Heart right ventricle (tissue), 16 donors: ENCODE measurements at regions not wholly inside any gene's neighbourhood (a gene's known extent, or its start where the extent isn't known, plus 50 kb on each side); places are given as distances from the start of the nearest gene placed in this dataset.

ENCODE experiments used
- ATAC-seq, 8 donors: fragments of 200-7000 bp; cut with Tn5 transposase; one replicate each; pipeline ENCODE4 v1.9.1; 2020; ENCODE audit warnings: mild to moderate bottlenecking in 8 of 8, moderate library complexity in 8 of 8, moderate number of reproducible peaks in 1 of 8
- DNase-seq, 2 donors: peaks; one replicate each; pipeline ENCODE4 v3.0.0-alpha.2; 2020
- H3K27ac ChIP-seq, 10 donors: fragments of 200-600 bp; sonication (generic) in 2 of 10; one replicate each; pipeline versions ENCODE4 v1.5.0 to v1.8.0; 2020 to 2022; ENCODE audit warnings: mild to moderate bottlenecking in 3 of 10
- H3K27me3 ChIP-seq, 7 donors: fragments of 200-600 bp; one replicate each; pipeline ENCODE4 v1.8.0; 2021 to 2022; ENCODE audit warnings: mild to moderate bottlenecking in 2 of 7
- H3K36me3 ChIP-seq, 9 donors: fragments of 200-600 bp; sonication (generic) in 1 of 9; one replicate each; pipeline versions ENCODE4 v1.5.0 to v1.8.0; 2020 to 2022; ENCODE audit warnings: mild to moderate bottlenecking in 2 of 9
- H3K4me1 ChIP-seq, 9 donors: fragments of 200-600 bp; sonication (generic) in 1 of 9; one replicate each; pipeline versions ENCODE4 v1.5.0 to v1.8.0; 2020 to 2022; ENCODE audit warnings: mild to moderate bottlenecking in 4 of 9
- H3K4me3 ChIP-seq, 10 donors: fragments of 200-600 bp; sonication (generic) in 2 of 10; one replicate each; pipeline versions ENCODE4 v1.5.0 to v1.8.0; 2020 to 2022; ENCODE audit warnings: mild to moderate bottlenecking in 7 of 10, moderate library complexity in 2 of 10
- H3K9me3 ChIP-seq, 11 donors: fragments of 200-600 bp in 10 of 11; sonication (generic) in 2 of 11; one replicate each; pipeline versions ENCODE4 v1.5.0 to v1.8.0; 2013 to 2022; ENCODE audit warnings: mild to moderate bottlenecking in 2 of 11, control low read depth in 1 of 11, moderate library complexity in 1 of 11
- CTCF ChIP-seq, 9 donors: fragments of 200-600 bp; sonication (generic) in 2 of 9; IDR thresholded peaks; one replicate each; pipeline versions ENCODE4 v1.5.0 to v1.8.0; 2021 to 2022; ENCODE audit warnings: antibody characterized with exemption in 9 of 9, mild to moderate bottlenecking in 5 of 9, moderate library complexity in 1 of 9
- WGBS, 2 donors: extraction: QIAGEN DNeasy Blood & Tissue Kit; methylation state at CpG; one replicate each; pipeline ENCODE4 v1.1.7; 2013; ENCODE audit warnings: inconsistent platforms in 1 of 2; 5-methylcytosine and 5-hydroxymethylcytosine counted together
- intact Hi-C, 10 donors: fragments of 100-400 bp; cut with DNase I; formaldehyde crosslinking; loops; one replicate each; pipeline versions ENCODE4 v1.11.1 to v1.14.2; 2022
- donor health status: Arrhythmogenic right ventricular cardiomyopathy.
- donor health status: ischemic (EF 13 %, LVEDD 7.1; RV severe dilation, severe dysfunction).
- donor health status: healthy with polysubstance abuse.
- donor health status: DM: no; HTN: yes; CAD: no.
- donor health status: DM: no; HTN: no; CAD: no.
- donor health status: ischemic (EF 25% LVEDD 6.9; RV normal size, moderate dysfunction).
- donor health status: ischemic (EF 25% LVEDD 5.7; RV mildly dilated, moderate dysfunction).
- donor health status: healthy.
- donor health status: DM: yes; HTN: yes; CAD: no.
- donor health status: Ischemic cardiomyopathy.
- donor health status: ischemic (EF 35%, LVEDD 5.7; RV mildly dilated, moderate dysfunction).
- donor health status: nonischemic (EF 11% LVEDD 7.7; RV severe dilation, severe dysfunction).
- donor health status: DM: yes; HTN: yes; CAD: no.
- donor health status: PGD.
- donor health status: ischemic (EF 29% LVEDD 5.4; RV normal size, mild dysfunction).
- donor health status: nonischemic (EF 23%, LVEDD 6.1; RV moderate dilation, normal function).

DNA sequence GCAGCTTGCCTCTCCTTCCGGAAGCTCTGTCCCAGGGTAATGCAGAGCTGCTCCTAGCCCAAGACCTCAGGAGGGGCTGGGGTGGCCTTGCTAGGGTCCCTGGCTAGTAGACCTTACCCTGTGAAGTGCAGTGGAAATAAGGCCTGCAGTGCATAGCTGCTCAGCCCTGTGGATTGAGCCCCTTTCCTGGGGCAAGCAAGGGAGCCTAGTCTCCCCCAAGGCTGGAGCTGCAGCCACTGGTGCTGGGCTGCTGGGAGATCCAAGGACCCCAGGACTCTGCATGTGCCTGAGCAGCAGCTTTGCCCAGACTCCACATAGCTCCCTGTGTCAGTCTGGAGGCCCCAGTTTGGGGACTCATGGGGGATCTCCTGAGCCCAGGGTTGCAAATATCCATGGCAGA lies 57.9 kb downstream of the FANCF start:
- peak in 1 of 8 donors; percentile 7 for ATAC-seq
- no peak for DNase-seq
- intact Hi-C loops = no loop called here
- 94 to 97% methylated on average over 1 of the region's 1 CpG for WGBS, 2 donors
- H3K27ac ChIP-seq = no peak overlapping the region
- no peaks in the 10 kb centered on the region for H3K4me1 ChIP-seq
- H3K9me3 ChIP-seq = peaks cover 0 to 12% (median 0%) of the 10 kb centered on the region in 11 donors
- TF ChIP-seq CTCF (IDR thresholded peaks at IDR 0.05) = no peak
- H3K36me3 ChIP-seq = no peaks in the 10 kb centered on the region
- peaks cover 0 to 4% (median 0%) of the 10 kb centered on the region in 7 donors for H3K27me3 ChIP-seq
- H3K4me3 ChIP-seq = no peak overlapping the region

- Histone ChIP-seq H3K9me3 (peaks cover 0 to 12% (median 0%) of the 10 kb centered on the region in 11 donors), H3K4me1 (no peaks in the 10 kb centered on the region), H3K27ac (no peak overlapping the region), H3K36me3 (no peaks in the 10 kb centered on the region), H3K4me3 (no peak overlapping the region), H3K27me3 (peaks cover 0 to 4% (median 0%) of the 10 kb centered on the region in 7 donors)
- no peak for ATAC-seq
- DNase-seq = no peak
- TF ChIP-seq CTCF (IDR thresholded peaks at IDR 0.05) = no peak
- intact Hi-C loops = no loop called here
- 48 to 71% methylated on average over 2 of the region's 2 CpGs for WGBS, 2 donors
These were observed 59.3 kb downstream of the FANCF start for GRCh38 chr11:22566293-22566692.

DNA sequence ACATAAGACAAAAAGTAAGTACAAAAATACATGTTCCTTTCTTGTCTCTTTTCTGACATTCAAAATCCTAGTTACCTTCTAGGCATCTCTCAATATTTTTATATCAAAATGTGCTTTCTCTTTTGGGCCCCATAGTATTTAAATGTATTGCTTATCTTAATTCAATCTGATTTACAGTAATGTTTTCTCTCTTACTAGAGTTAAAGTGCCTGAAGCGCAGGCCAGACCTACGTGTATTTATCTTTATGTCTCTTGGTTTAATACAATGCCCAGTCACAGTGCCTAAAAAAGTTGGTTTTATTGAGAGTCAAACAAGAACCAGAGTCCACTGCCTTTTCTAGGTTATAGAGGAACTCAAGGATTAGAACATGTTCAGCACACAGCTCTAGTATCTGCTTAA lies 64.3 kb downstream of the FANCF start:
- WGBS, 2 donors = 84 to 85% methylated on average over 2 of the region's 2 CpGs
- Histone ChIP-seq H3K4me3 (no peak overlapping the region), H3K9me3 (peaks cover 0 to 12% (median 0%) of the 10 kb centered on the region in 11 donors), H3K27ac (no peak overlapping the region), H3K27me3 (no peaks in the 10 kb centered on the region), H3K36me3 (no peaks in the 10 kb centered on the region), H3K4me1 (no peaks in the 10 kb centered on the region)
- intact Hi-C loops = no loop called here
- ATAC-seq (no peak), DNase-seq (no peak)
- TF ChIP-seq CTCF (IDR thresholded peaks at IDR 0.05) = no peak

- 58 to 62% methylated on average over 2 of the region's 2 CpGs for WGBS, 2 donors
- no peak for TF ChIP-seq CTCF (IDR thresholded peaks at IDR 0.05)
- peaks cover 0 to 11% (median 0%) of the 10 kb centered on the region in 11 donors for H3K9me3 ChIP-seq
- no peaks in the 10 kb centered on the region for H3K36me3 ChIP-seq
- DNase-seq (no peak), ATAC-seq (no peak)
- intact Hi-C loops = no loop called here
- H3K27me3 ChIP-seq = no peaks in the 10 kb centered on the region
- H3K4me3 ChIP-seq = no peak overlapping the region
- H3K27ac ChIP-seq = no peak overlapping the region
- H3K4me1 ChIP-seq = no peaks in the 10 kb centered on the region
These were observed 66.2 kb downstream of the FANCF start for GRCh38 chr11:22559416-22559815.
